Caco-2 (cell line): ENCODE measurements at regions not wholly inside any gene's neighbourhood (a gene's known extent, or its start where the extent isn't known, plus 50 kb on each side); places are given as distances from the start of the nearest gene placed in this dataset.
A peak's percentile ranks its signal among the peaks of the same experiment; 100 is the strongest.

Source experiments
- BruUV-seq: library from RNA; stranded (reverse); fragments of 400-500 nt; replicated peaks from 2 replicates; lab custom pipeline; 2021; lab: Mats Ljungman, UMichigan
- CTCF ChIA-PET: fragments of 300-600 bp; sonication (Branson Sonifier 250); formaldehyde crosslinking; loops from one replicate; lab custom pipeline; 2022; ENCODE audit warnings: antibody characterized with exemption; lab: Charles Lee
- POLR2A ChIA-PET: fragments of 300-600 bp; sonication (Branson Sonifier 250); formaldehyde crosslinking; loops from one replicate; lab custom pipeline; 2022; ENCODE audit warnings: antibody characterized with exemption; lab: Charles Lee
- DNase-seq, 2 experiments: peaks; one replicate each; pipeline versions ENCODE4 v3.0.0 to v3.0.0-alpha.2; 2020 to 2022
- H3K27me3 ChIP-seq: replicated peaks from 2 replicates; pipeline ENCODE4 v1.6.0; 2011; ENCODE audit warnings: low read length; ENCODE audit not compliant: control insufficient read depth, insufficient read depth
- H3K36me3 ChIP-seq: 2 replicates; pipeline ENCODE4 v1.5.1; 2011; ENCODE audit warnings: low read length; ENCODE audit not compliant: control insufficient read depth, insufficient read depth
- H3K4me1 ChIP-seq: fragments of 250-450 bp; sonication (Bioruptor Pico); 2 replicates; pipeline ENCODE4 v1.5.1; 2020; ENCODE audit warnings: mild to moderate bottlenecking
- H3K4me3 ChIP-seq: 2 replicates; pipeline ENCODE4 v1.5.1; 2011; ENCODE audit warnings: low read depth, mild to moderate bottlenecking, control low read depth, low read length
- H3K9me3 ChIP-seq: fragments of 250-450 bp; sonication (Bioruptor Pico); 2 replicates; pipeline ENCODE4 v1.5.1; 2020; ENCODE audit warnings: mild to moderate bottlenecking, moderate library complexity
- H3K27ac Mint-ChIP-seq: one replicate; pipeline ENCODE4 v1.8.0; 2022; ENCODE audit warnings: mixed read lengths; ENCODE audit not compliant: unreplicated experiment
- H3K27me3 Mint-ChIP-seq: one replicate; pipeline ENCODE4 v1.8.0; 2022; ENCODE audit warnings: mixed read lengths; ENCODE audit not compliant: insufficient read depth, unreplicated experiment
- H3K36me3 Mint-ChIP-seq: one replicate; pipeline ENCODE4 v1.8.0; 2022; ENCODE audit warnings: mild to moderate bottlenecking, mixed read lengths; ENCODE audit not compliant: insufficient read depth, unreplicated experiment
- H3K4me1 Mint-ChIP-seq: one replicate; pipeline ENCODE4 v1.8.0; 2022; ENCODE audit warnings: low read depth, mixed read lengths; ENCODE audit not compliant: unreplicated experiment
- H3K4me3 Mint-ChIP-seq: one replicate; pipeline ENCODE4 v1.8.0; 2022; ENCODE audit warnings: mild to moderate bottlenecking, moderate library complexity, mixed read lengths; ENCODE audit not compliant: unreplicated experiment
- H3K9me3 Mint-ChIP-seq: one replicate; pipeline ENCODE4 v1.8.0; 2022; ENCODE audit warnings: mixed read lengths; ENCODE audit not compliant: unreplicated experiment
- CTCF ChIP-seq, 2 experiments: fragments of 200-600 bp in 1 of 2; IDR thresholded peaks; 1 replicate in 1 of 2; 2 replicates in 1 of 2; pipeline versions ENCODE4 v1.5.1 to v1.8.0; 2011 to 2022; ENCODE audit warnings: antibody characterized with exemption in 1 of 2, control low read depth in 1 of 2, inconsistent platforms in 1 of 2, low read depth in 1 of 2, low read length in 1 of 2, mild to moderate bottlenecking in 1 of 2, moderate library complexity in 1 of 2; ENCODE audit not compliant: insufficient read depth in 1 of 2, severe bottlenecking in 1 of 2, unreplicated experiment in 1 of 2
- intact Hi-C: fragments of 100-400 bp; cut with micrococcal nuclease; formaldehyde crosslinking; loops from one replicate; pipeline ENCODE4 v1.10.0; 2022; ENCODE audit not compliant: unreplicated experiment

GRCh38 chr3:28780480-28780879 is 431.9 kb upstream of the AZI2 start:
- Mint-ChIP-seq H3K9me3 (no peaks in the 10 kb centered on the region), H3K27ac (no peak overlapping the region), H3K4me3 (no peak overlapping the region), H3K27me3 (no peaks in the 10 kb centered on the region), H3K36me3 (no peaks in the 10 kb centered on the region), H3K4me1 (peaks cover 7% of the 10 kb centered on the region)
- Histone ChIP-seq H3K9me3 (no peaks in the 10 kb centered on the region; the same call in 1 of the 2 replicates), H3K4me1 (peaks cover 13% of the 10 kb centered on the region; the same call in 1 of the 2 replicates), H3K36me3 (no peaks in the 10 kb centered on the region), H3K27me3 (no peaks in the 10 kb centered on the region), H3K4me3 (no peak overlapping the region)
- CTCF ChIA-PET: no interaction called here
- DNase-seq: peak; percentile 33 to 41
- POLR2A ChIA-PET: no interaction called here
- intact Hi-C loops: loop anchor here (1.0 kb wide), 2 partner anchors 34 to 53 kb away; no protein-coding TSS in a partner anchor
- no peak for TF ChIP-seq CTCF (IDR thresholded peaks at IDR 0.05; ENCODE audit: insufficient read depth in 1 of 2, low read depth in 1 of 2, low read length in 1 of 2, severe bottlenecking in 1 of 2, unreplicated experiment in 1 of 2)
- BruUV-seq: no TSS peak

GRCh38 chr3:28781053-28781452 is 432.4 kb upstream of the AZI2 start:
- no peaks in the 10 kb centered on the region for H3K9me3 Mint-ChIP-seq
- no peak for TF ChIP-seq CTCF (IDR thresholded peaks at IDR 0.05; ENCODE audit: insufficient read depth in 1 of 2, low read depth in 1 of 2, low read length in 1 of 2, severe bottlenecking in 1 of 2, unreplicated experiment in 1 of 2)
- no peaks in the 10 kb centered on the region for H3K27me3 ChIP-seq
- no peaks in the 10 kb centered on the region for H3K36me3 ChIP-seq
- H3K4me3 Mint-ChIP-seq: no peak overlapping the region
- H3K9me3 ChIP-seq: no peaks in the 10 kb centered on the region; the same call in 1 of the 2 replicates
- H3K4me1 Mint-ChIP-seq: peaks cover 7% of the 10 kb centered on the region
- intact Hi-C loops: no loop called here
- no peak overlapping the region for H3K27ac Mint-ChIP-seq
- H3K4me3 ChIP-seq: no peak overlapping the region
- no peak for DNase-seq
- ChIA-PET CTCF (no interaction called here), POLR2A (no interaction called here)
- H3K36me3 Mint-ChIP-seq: no peaks in the 10 kb centered on the region
- H3K27me3 Mint-ChIP-seq: no peaks in the 10 kb centered on the region
- BruUV-seq: no TSS peak
- H3K4me1 ChIP-seq: peaks cover 13% of the 10 kb centered on the region; the same call in 1 of the 2 replicates

GRCh38 chr3:28786446-28786845 is 437.8 kb upstream of the AZI2 start:
- ChIA-PET CTCF (no interaction called here), POLR2A (no interaction called here)
- Mint-ChIP-seq H3K4me1 (peaks cover 5% of the 10 kb centered on the region), H3K27me3 (no peaks in the 10 kb centered on the region), H3K36me3 (no peaks in the 10 kb centered on the region), H3K27ac (no peak overlapping the region), H3K9me3 (no peaks in the 10 kb centered on the region), H3K4me3 (no peak overlapping the region)
- intact Hi-C loops: no loop called here
- Histone ChIP-seq H3K36me3 (no peaks in the 10 kb centered on the region), H3K4me3 (no peak overlapping the region), H3K27me3 (no peaks in the 10 kb centered on the region), H3K9me3 (no peaks in the 10 kb centered on the region), H3K4me1 (no peaks in the 10 kb centered on the region)
- DNase-seq: no peak
- TF ChIP-seq CTCF (IDR thresholded peaks at IDR 0.05; ENCODE audit: insufficient read depth in 1 of 2, low read depth in 1 of 2, low read length in 1 of 2, severe bottlenecking in 1 of 2, unreplicated experiment in 1 of 2): no peak
- no TSS peak for BruUV-seq
